SK-N-SH treated with all-trans-retinoic acid at 6 μM for 48 hours (cell line): ENCODE measurements at regions not wholly inside any gene's neighbourhood (a gene's known extent, or its start where the extent isn't known, plus 50 kb on each side); places are given as distances from the start of the nearest gene placed in this dataset.

Experiments
- ATAC-seq: fragments of 200-7000 bp; cut with Tn5 transposase; 3 replicates; pipeline ENCODE4 v1.9.1; 2020; ENCODE audit warnings: mild to moderate bottlenecking, moderate library complexity
- ARNTL ChIP-seq: fragments of 450-650 bp; formaldehyde crosslinking; IDR thresholded peaks from 2 replicates; pipeline ENCODE4 v1.5.0; 2020; ENCODE audit warnings: low read depth, mild to moderate bottlenecking, moderate library complexity, borderline replicate concordance
- BACH2 ChIP-seq: fragments of 250-450 bp; sonication (Bioruptor Pico); IDR thresholded peaks from 2 replicates; pipeline ENCODE4 v1.9.0; 2021; ENCODE audit warnings: mild to moderate bottlenecking, borderline replicate concordance
- CREB5 ChIP-seq: fragments of 250-450 bp; sonication (Bioruptor Pico); IDR thresholded peaks from 2 replicates; pipeline ENCODE4 v1.5.1; 2020; ENCODE audit warnings: low read depth, mild to moderate bottlenecking, moderate library complexity
- CSDC2 ChIP-seq: fragments of 250-450 bp; sonication (Bioruptor Pico); IDR thresholded peaks from 2 replicates; pipeline ENCODE4 v1.5.0; 2020; ENCODE audit warnings: mild to moderate bottlenecking, moderate library complexity
- CSRNP3 ChIP-seq: fragments of 250-450 bp; sonication (Bioruptor Pico); IDR thresholded peaks from 2 replicates; pipeline ENCODE4 v1.5.1; 2021; ENCODE audit warnings: mild to moderate bottlenecking, moderate library complexity
- ESRRG ChIP-seq: fragments of 250-450 bp; sonication (Bioruptor Pico); IDR thresholded peaks from 2 replicates; pipeline ENCODE4 v1.6.1; 2021; ENCODE audit warnings: mild to moderate bottlenecking
- GLIS3 ChIP-seq: fragments of 250-450 bp; sonication (Bioruptor Pico); IDR thresholded peaks from 2 replicates; pipeline ENCODE4 v1.5.0; 2020; ENCODE audit warnings: mild to moderate bottlenecking, moderate library complexity
- ISL1 ChIP-seq: fragments of 250-450 bp; sonication (Bioruptor Pico); IDR thresholded peaks from 2 replicates; pipeline ENCODE4 v2.1.2; 2022; ENCODE audit warnings: mild to moderate bottlenecking, moderate library complexity
- OSR1 ChIP-seq: fragments of 250-450 bp; sonication (Bioruptor Pico); IDR thresholded peaks from 2 replicates; pipeline ENCODE4 v1.8.0; 2022; ENCODE audit warnings: moderate library complexity, mild to moderate bottlenecking, inconsistent platforms
- PATZ1 ChIP-seq: fragments of 250-450 bp; sonication (Bioruptor Pico); IDR thresholded peaks from 2 replicates; pipeline ENCODE4 v1.8.0; 2020; ENCODE audit warnings: mild to moderate bottlenecking, moderate library complexity, borderline replicate concordance
- PPARA ChIP-seq: fragments of 250-450 bp; sonication (Bioruptor Pico); IDR thresholded peaks from 2 replicates; pipeline ENCODE4 v1.5.0; 2020; ENCODE audit warnings: mild to moderate bottlenecking, borderline replicate concordance
- RARB ChIP-seq: fragments of 250-450 bp; sonication (Bioruptor Pico); IDR thresholded peaks from 2 replicates; pipeline ENCODE4 v1.8.0; 2021; ENCODE audit warnings: mild to moderate bottlenecking, moderate library complexity
- SNAI2 ChIP-seq: fragments of 250-450 bp; sonication (Bioruptor Pico); IDR thresholded peaks from 2 replicates; pipeline ENCODE4 v1.5.0; 2020; ENCODE audit warnings: mild to moderate bottlenecking, moderate library complexity
- TCF4 ChIP-seq: fragments of 250-450 bp; sonication (Bioruptor Pico); IDR thresholded peaks from 2 replicates; pipeline ENCODE4 v1.8.0; 2021; ENCODE audit warnings: mild to moderate bottlenecking, moderate library complexity, borderline replicate concordance
- TOX ChIP-seq: fragments of 250-450 bp; sonication (Bioruptor Pico); IDR thresholded peaks from 2 replicates; pipeline ENCODE4 v1.8.0; 2021; ENCODE audit warnings: mild to moderate bottlenecking, moderate library complexity, borderline replicate concordance
- TSHZ2 ChIP-seq: fragments of 250-450 bp; sonication (Bioruptor Pico); IDR thresholded peaks from 2 replicates; pipeline ENCODE4 v1.5.0; 2020; ENCODE audit warnings: mild to moderate bottlenecking, moderate library complexity
- ZC3H10 ChIP-seq: fragments of 250-450 bp; sonication (Bioruptor Pico); IDR thresholded peaks from 2 replicates; pipeline ENCODE4 v1.5.1; 2021; ENCODE audit warnings: mild to moderate bottlenecking, moderate library complexity
- ZFP3 ChIP-seq: fragments of 250-450 bp; sonication (Bioruptor Pico); IDR thresholded peaks from 2 replicates; pipeline ENCODE4 v1.5.0; 2020; ENCODE audit warnings: mild to moderate bottlenecking, moderate library complexity
- ZFP30 ChIP-seq: fragments of 450-650 bp; formaldehyde crosslinking; IDR thresholded peaks from 2 replicates; pipeline ENCODE4 v1.5.0; 2022; ENCODE audit warnings: mild to moderate bottlenecking, moderate library complexity
- ZNF565 ChIP-seq: fragments of 450-650 bp; formaldehyde crosslinking; conservative IDR thresholded peaks from 2 replicates; pipeline ENCODE4 v1.5.0; 2020; ENCODE audit warnings: low read depth, mild to moderate bottlenecking, moderate library complexity
- ZNF70 ChIP-seq: fragments of 450-650 bp; formaldehyde crosslinking; IDR thresholded peaks from 2 replicates; pipeline ENCODE4 v1.5.0; 2020; ENCODE audit warnings: mild to moderate bottlenecking, moderate library complexity
- ZNF8 ChIP-seq: fragments of 450-650 bp; formaldehyde crosslinking; IDR thresholded peaks from 2 replicates; pipeline ENCODE4 v1.5.0; 2020; ENCODE audit warnings: mild to moderate bottlenecking, moderate library complexity

GRCh38 chr14:84234281-84234680, 1295.7 kb upstream of the FLRT2 start:
- ATAC-seq, result no peak
- TF ChIP-seq ESRRG (CRISPR knock-in tag) (no peak), CREB5 (CRISPR knock-in tag) (no peak), PPARA (no peak), ARNTL (no peak), TOX (CRISPR knock-in tag) (no peak), ZFP3 (no peak), BACH2 (no peak), ZFP30 (CRISPR knock-in tag) (no peak), OSR1 (CRISPR knock-in tag) (no peak), ISL1 (CRISPR knock-in tag) (no peak), CSDC2 (no peak), TSHZ2 (CRISPR knock-in tag) (no peak)

GRCh38 chr14:84236290-84236689, 1293.7 kb upstream of the FLRT2 start:
- no peak for TF ChIP-seq CSDC2
- TF ChIP-seq TOX (CRISPR knock-in tag), result no peak
- TF ChIP-seq ZNF565, result no peak
- no peak for TF ChIP-seq RARB (CRISPR knock-in tag)
- ATAC-seq, result no peak

GRCh38 chr14:84237881-84238280, 1292.1 kb upstream of the FLRT2 start:
- TF ChIP-seq GLIS3 (no peak), OSR1 (CRISPR knock-in tag) (no peak)
- ATAC-seq, result no peak

GRCh38 chr14:84247693-84248092, 1282.3 kb upstream of the FLRT2 start:
- TF ChIP-seq ZC3H10 (CRISPR knock-in tag) (no peak), PATZ1 (CRISPR knock-in tag) (no peak), SNAI2 (CRISPR knock-in tag) (no peak), ZNF8 (CRISPR knock-in tag) (no peak), TOX (CRISPR knock-in tag) (no peak), ARNTL (no peak), CSDC2 (no peak), RARB (CRISPR knock-in tag) (no peak), ZNF70 (CRISPR knock-in tag) (no peak)
- ATAC-seq, result no peak

- ATAC-seq, result no peak
- TF ChIP-seq ZNF8 (CRISPR knock-in tag), result no peak
- TF ChIP-seq CREB5 (CRISPR knock-in tag), result no peak
- no peak for TF ChIP-seq TCF4 (CRISPR knock-in tag)
- no peak for TF ChIP-seq ZFP30 (CRISPR knock-in tag)
- no peak for TF ChIP-seq CSRNP3 (CRISPR knock-in tag)
- no peak for TF ChIP-seq ZNF70 (CRISPR knock-in tag)
- no peak for TF ChIP-seq CSDC2
- no peak for TF ChIP-seq ZNF565
Measured at GRCh38 chr14:84250893-84251292, 1279.1 kb upstream of the FLRT2 start.
